ENCODE measurements at regions not wholly inside any gene's neighbourhood (a gene's known extent, or its start where the extent isn't known, plus 50 kb on each side); places are given as distances from the start of the nearest gene placed in this dataset.

DNA sequence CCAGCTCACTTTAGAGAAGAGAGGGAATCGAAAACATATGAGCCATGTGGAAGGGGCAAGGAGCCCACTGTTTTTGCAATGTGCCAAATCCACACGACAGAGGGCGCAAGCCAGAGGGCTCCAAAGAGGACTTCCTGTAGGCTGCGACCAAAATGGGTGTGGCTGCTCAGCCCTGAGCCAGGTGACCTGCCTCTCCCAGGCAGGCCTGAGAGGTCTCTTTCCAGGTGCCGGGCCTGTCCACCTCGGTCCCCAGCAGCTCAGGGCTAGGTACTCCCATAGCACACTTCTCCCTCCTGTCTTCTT is 153.8 kb downstream of the TTC32 start:
- DNase-seq (ENCODE audit: low read depth), result no peak

DNA sequence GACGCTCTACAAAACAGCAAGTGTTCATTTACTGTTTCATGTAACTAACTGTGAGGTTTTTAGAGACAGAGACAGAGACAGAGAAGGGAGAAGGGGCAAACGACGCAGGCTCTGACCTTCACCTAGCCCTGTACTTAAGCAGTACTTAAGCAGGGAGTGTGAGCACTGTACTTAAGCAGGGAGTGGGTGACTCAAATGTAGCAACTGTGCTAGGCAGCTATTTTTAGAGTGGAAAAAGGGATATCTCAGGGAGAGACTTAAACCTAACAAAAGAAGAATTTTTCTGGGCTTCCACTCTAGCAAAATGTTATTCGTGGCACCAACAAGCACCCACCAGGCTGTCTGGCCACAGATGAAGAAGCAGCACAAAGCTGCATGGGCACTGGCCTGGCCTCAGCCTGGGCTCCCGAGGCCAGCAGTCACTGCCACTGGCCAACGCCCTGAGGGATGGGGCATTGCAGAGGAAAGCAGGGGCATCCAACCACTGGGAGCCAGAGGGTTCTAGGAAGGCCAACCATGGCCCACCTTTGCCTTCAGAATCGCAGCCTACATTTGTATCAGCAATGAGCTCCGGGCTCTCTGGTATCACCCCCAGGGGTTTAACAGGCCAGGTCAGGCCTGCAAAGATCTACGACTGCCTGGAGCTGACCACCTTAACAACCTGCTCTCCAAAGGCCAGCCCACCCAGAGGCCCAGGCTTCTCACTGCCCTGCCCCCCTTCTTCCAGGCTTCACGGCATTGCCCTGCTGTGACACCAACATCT is 154.3 kb downstream of the TTC32 start:
- DNase-seq (ENCODE audit: low read depth), result no peak

DNA sequence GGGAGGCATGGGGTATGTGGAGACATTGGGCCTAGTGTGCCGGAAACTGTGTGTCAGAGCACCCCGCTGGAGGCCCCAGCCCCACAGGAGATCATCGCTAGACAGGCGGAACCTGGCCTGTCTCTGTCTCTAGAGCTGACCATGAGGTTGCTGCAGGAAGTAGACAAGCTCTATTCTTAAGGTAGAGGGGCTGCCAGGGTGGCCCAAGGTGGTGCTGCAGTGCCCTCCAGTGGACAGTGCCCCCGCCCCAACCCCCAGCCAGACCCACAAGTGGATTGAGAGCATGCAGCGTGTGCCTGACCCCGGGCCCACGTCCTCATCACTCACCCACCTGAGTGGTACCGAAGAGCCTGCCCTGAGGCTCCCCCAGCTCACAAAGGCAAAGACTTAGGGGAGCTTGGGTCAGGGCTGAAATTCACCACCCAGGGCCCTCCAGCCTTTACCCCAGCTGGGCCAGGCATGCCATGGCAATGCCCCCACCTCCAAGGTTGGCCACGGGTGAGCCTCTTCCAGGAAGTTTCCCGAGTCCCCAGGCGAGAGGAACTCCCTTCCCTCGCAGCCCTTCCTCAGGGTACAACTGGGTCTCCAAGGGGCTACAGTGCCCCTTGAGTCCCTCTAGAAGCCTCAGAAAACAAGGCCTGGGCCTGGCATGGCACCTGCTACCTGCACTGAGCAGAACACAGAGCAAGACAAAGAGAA is 155.0 kb downstream of the TTC32 start:
- peak; percentile 42 for DNase-seq (ENCODE audit: low read depth)

DNA sequence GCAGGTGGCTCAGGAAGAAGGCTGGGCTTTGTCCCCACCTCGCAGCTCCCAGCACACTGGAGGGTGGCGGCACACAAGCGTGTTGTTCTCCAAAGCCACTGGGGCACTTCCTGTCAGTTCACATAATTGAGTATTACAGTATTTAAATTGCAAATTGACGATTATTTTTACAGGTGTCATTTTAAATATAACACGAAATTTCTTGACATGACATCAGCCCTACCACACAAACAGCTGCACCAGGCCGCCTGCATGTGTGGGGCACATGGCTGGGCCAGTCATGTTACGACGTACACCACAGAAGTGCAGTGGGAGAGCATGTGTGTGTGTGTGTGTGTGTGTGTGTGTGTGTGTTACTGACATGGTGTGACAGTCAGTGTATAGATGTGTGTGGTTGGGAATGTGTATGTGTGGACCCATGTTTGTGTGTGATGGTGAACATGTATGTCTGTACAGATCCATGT is 155.6 kb downstream of the TTC32 start:
- no peak for DNase-seq (ENCODE audit: low read depth)

DNA sequence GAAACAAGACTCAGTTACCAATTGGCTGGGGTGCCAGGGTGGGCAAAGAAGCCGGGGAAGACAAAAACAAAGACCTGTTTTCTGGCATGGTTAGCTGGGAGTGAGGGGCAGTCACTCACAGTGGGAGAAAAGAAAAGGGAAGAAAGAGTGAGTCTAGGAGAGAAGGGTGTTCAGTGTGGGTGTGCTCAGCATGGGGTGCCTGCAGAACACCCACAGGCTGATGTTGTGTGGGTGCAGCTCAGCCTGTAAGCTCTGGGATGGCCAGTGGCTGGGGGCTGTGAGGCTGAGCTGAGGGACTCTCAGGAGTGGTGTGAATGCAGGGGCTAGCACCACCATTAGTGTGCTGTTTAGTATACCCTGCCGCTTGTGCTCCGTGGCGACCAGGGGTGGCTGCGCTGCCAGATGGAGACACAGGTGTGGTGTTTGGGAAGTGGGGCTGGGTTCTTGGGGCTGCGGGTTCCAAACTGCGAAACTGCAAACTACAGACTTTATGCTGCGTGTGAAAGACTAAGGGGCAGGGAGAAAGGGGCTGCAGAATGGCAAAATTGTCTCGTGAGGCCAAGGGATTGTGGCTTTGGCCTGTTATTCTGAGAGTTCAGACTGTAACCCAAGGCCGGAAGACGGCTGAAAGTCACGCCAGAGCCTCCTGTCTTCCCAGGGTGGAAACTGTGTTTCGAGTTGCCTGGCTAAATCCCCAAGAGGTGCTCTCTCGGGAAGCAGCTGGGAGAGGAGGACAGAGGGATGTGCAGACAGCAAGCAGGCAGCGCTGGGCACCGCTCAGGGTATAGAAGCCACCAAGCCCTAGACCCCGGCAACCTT is 156.3 kb downstream of the TTC32 start:
- no peak for DNase-seq (ENCODE audit: low read depth)

DNA sequence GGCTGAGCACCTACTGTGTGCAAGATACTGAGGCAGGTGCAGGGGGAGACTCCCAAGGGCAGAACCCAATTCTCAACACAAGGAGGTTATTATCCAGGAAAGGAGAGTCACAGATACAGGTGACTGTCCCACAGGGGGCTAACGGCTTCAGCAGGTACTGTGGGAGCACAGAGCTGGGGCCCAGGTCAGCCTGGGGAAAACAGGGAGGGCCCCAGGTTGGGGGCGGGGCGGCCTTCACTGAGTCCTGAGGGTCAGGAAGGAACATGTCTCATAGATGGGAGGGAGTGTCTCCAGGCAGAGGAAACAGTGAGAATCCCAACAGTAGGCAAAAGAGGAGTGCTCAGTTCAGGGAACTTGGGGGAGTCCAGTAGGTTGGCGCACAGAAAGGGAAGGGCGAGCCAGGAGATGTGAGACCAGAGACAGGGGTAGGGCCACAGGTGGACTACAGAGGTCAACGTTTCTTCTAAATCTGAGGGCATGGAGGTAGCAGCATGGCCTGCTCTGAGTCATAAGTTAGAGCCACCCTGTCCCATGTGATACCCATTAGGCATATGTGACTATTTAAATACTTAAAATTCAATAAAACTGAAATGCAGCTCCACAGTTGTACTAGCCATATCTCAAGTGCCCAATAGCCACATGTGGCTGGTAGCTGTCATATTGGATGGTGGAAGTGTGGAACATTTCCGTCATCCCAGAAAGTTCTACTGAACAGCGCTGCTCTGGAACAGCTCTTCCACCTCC is 157.2 kb downstream of the TTC32 start:
- no peak for DNase-seq (ENCODE audit: low read depth)

DNA sequence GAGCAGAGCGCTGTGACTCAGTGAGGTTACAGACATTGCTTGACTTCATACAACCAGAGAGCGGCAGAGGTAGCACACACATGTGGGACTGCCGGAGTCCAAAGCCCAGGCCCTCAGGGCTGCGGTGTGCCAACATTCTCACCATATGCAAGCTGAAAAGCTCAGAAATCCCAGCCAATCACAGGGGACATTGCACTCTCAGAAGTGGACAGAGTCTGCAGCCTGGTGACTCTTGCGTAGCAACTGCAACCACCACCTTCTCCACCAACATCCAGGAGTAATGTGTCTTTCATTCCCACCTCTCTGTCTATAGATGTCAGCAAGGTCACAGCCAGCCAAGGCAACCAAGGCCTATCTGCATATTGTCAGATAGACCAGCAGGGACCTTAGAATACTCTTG is 158.1 kb downstream of the TTC32 start:
- DNase-seq (ENCODE audit: low read depth), result no peak

DNA sequence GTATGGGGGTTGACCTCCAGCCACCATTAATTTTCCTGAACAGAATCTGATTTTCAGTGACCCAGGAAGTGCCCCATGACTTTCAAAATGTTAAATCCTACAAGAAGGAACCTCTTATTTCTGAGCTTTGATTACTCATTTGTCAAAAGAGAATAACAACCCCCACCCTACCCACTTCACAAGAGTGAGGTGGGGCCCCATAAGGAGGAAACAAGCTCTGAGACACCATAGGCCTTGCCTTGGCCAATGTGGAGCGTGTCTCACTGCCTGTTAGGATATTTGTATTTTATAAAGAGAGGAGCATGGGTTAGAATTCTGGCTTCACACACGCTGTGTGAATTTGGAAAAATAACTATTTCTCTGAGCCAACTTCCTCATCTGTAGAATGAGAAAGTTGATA is 158.9 kb downstream of the TTC32 start:
- DNase-seq (ENCODE audit: low read depth), result no peak

DNA sequence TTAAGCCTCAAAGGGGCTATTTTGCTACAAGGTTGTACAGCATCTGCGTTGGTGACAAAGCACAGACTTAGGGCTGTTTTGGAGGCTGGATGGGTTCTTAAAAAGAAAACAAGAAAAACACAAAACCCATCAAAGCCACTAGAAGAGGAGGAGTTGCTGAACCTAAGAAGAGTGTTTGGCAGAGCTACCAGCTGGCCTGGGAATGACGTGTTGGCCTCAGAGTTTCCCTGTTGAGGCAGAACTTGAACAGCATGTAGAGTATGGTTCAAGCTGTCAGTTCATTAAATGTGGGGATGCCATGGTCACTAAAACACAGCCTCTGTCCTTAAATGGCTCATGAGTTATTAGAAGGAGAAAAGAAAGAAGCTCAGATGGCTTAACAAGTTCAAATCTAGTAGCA is 162.5 kb downstream of the TTC32 start:
- DNase-seq (ENCODE audit: low read depth), result no peak

DNA sequence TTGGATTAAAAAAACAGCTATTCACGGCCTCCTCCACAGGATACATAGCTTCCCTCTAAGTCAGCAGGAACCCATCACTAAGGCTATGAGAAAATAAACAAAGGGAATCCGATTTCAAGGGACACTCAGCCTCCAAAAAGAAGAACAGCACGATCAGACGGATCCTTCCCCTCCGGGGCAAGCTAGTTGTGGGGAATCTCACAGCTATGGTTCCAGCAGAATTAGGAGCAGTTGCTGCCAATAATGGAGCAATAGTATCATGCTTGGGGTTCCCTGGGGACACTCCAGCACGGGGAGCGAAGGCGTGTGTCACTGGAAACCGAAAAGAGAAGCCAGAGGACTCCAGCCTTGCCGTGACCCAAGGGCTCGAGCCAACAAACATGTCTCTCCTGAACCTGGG is 163.1 kb downstream of the TTC32 start:
- DNase-seq (ENCODE audit: low read depth), result peak; percentile 29

DNA sequence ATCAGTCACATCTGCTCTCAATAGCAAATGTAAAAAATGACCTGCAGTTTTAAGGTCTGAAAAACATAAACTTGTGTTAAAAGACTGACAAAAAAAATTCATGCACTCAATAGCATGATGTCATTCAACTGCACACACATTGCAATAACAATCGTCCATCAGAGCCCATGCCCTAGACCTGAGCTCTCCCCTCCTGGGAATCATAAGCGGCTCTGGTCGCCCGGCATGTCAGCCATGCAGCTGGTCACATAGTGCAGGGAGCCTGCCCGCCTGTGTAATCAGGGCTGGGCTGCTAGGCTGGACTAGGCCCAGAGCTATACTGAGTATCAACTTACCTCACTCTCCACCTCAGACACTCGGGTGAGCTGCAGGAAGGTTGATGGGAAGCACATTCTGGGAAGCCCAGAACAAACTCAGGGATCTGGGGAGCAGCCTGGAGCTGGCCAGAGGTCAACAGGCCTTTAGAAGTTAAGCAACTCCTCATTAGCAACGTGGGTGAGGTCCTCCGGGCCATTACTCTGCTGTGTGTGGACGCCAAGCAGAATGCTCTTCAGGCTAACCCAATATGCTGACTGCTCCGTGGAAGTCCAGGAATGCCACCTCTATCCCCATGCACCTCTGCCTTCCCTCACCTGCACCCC is 165.5 kb downstream of the TTC32 start:
- no peak for DNase-seq (ENCODE audit: low read depth)

DNA sequence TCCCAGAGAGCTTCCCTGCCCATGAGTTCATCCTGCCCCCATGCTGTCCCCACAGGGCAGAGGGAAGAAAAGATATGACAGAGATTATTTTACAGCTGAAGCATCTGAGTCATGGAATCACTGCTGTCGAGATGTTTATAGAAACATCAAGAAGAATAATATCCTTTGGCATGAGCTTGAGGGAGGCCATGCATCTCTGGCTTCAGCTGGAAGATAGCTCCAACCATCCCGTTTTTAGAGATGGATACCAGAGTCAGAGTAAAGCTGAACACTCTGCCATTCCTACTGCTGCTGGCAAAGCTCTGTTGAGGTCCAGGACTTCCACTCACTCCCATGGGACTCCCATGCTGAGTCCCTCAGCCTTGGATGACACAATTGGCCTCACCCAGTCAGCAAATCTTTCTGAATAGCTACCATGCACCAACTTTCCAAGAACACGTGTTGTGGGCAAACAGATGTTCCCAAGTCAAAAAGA is 167.8 kb downstream of the TTC32 start:
- DNase-seq (ENCODE audit: low read depth), result peak; percentile 71

DNA sequence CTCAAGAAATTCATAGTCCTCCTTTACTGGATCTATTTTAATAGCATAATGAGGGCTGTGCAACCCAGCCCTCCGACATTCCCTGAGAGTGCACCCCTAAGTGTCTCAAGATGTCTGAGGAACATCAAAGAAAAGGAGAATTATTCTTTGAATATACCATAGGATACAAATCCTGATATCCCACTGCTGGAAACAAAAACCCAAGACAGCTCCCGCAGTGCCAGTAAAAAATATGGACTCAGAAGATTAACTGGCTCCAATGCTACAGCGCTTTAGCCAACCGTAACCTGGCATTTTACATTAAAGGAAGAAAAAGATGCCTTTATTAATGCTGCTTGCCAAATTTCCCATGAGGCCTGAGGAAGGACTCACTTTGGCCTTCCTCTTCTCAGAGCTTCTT is 168.4 kb downstream of the TTC32 start:
- DNase-seq (ENCODE audit: low read depth), result no peak

DNA sequence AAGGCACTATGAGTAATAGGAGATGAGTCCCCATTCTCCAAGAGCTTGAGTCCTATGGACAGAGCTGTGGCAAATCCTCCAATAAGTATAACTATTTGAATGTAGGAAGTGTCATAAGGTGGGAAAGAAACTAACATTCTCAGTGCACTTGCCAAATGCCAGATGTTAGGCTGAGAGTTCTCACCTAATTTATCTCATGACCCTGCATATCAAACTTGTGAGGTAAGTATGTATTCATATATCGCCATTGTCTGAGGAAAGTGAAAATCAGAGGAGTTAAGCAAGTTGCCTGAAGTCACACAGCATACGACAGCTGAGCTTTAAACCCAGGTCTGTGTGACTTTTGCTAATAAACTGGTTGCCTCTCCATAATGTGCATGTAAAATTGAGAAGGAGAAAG is 169.5 kb downstream of the TTC32 start:
- no peak for DNase-seq (ENCODE audit: low read depth)

DNA sequence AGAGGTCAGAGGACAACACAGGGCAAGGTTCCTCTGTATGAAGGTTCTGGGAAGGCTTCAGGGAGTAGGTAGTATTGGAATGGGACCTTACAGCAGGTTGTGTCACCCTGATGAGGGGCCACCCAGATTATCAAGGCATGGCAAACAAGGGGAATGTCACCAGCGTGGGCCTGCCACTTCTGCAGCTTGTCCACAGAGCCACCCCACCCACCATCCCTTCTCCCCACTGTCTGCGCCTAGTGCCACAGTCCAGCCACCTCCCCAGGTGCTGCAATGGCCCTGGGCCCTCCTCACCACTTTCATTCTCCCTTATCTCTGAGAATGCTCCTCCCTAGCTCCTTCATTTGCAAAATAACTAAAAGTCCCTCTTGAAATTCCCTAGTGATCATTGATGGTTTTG is 170.3 kb downstream of the TTC32 start:
- no peak for DNase-seq (ENCODE audit: low read depth)

DNA sequence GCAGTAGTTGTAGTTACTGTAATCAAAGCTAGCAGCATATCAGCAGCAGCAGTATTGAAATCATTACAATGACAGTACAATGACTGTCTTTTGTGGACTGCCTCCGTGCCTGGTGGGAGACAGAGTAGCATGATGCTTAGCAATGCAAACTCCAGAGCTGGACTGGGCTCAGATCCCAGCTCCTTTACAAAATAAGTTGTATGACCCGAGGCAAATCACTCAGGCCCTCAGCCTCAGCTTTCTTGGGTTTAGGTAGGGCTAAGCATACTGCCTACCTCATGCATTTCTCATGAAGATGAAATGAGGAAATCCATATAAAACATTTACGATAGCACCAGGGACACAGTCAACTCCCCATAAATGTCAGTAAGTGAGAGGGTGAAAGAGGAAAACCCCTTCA is 170.7 kb downstream of the TTC32 start:
- DNase-seq (ENCODE audit: low read depth), result no peak

DNA sequence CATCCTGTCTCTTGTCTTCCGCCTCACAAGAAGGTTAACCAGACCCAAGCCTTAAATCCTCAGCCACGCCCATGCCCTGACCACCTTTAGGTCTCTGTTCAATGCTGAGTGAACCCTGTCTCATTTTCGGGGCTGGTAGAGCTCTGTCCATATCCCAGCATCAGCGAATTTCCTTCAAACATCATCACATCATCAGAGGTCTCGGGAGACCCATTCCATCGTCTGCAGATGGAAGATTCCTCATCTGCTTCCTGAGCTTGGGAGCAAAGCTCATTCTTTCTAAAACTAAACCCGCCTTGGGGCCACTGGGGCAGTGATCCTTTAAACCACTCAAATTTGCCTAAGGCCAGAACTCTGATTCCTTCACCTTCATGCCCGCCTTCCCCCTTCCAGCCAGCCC is 173.7 kb downstream of the TTC32 start:
- DNase-seq (ENCODE audit: low read depth), result no peak

DNA sequence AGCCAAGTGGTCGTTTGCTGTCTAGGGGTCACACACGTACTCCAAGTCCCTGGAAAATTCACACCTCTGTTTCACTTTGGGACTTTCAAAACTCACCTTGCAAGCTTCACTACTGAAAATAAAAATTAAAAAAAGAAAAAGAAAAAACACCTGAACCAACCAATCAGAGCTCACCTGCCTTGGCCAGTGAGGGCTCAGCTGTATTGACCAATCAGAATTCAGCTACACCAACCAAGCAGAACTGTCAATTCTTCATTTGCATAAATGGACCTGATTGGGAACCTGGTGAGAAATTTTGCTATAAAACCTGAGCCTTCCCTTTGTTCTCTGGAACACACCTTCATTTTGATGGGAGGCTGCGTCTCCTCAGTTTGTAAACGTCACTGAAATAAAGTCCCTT is 176.4 kb downstream of the TTC32 start:
- DNase-seq (ENCODE audit: low read depth), result no peak

DNA sequence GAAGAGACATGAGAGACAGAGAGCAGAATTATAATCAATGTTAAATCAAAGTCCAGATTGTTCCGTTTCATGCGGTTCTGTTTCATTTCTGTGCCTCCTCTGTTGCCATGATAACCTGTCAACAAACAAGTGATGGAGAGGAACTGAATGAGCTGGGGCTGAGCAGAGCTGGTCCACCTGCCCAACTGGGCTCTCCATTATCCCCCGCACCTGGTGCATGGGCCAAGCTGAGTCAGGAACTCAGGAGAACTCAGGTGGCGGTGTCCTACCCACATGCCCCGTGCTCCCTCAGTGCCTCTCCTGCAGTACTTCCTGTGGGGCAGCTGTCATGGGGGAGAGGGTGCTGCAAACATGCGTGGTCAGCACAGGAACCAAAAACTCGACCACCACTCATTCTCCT is 178.8 kb downstream of the TTC32 start:
- no peak for DNase-seq (ENCODE audit: low read depth)

DNA sequence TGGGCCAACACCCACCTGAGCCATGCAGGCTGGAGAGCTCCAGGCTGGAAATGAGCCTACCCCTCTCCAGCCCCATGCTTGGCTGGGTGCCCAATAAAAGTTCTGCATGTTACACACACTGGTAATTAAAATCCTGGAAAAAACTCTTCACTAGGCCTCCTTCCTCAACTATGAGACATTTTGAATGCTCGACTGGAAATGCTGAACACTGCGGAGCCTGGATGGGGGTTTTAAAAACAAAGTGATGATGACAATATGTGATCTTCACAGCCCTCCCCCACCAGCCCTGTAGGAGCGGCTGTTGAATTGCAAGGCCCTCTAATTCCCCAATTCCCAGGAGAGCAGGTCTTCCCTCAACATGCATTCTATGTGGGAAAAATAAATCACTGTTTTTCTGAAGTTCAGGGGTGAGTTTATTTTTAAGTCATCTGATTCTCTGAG is 179.2 kb downstream of the TTC32 start:
- no peak for DNase-seq (ENCODE audit: low read depth)

DNA sequence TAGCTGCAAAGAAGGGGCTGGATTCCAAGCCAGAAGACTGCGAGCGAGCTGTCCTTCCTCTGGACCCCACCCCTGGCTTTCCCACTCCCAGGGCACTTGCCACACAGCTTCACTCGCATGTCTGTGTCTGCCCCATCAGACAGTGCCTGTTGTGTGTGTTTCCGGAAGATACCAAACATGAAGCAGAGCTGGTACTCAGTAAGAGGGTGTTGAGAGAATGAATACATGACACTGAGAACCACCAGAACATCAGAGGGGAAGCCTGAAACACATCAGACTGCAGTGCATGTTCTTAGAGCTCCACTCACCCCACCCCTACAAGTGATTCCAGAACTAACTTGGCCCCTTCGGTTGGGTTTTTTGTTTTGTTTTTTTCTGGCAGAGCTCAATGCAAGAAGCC is 181.5 kb downstream of the TTC32 start:
- DNase-seq (ENCODE audit: low read depth), result no peak

DNA sequence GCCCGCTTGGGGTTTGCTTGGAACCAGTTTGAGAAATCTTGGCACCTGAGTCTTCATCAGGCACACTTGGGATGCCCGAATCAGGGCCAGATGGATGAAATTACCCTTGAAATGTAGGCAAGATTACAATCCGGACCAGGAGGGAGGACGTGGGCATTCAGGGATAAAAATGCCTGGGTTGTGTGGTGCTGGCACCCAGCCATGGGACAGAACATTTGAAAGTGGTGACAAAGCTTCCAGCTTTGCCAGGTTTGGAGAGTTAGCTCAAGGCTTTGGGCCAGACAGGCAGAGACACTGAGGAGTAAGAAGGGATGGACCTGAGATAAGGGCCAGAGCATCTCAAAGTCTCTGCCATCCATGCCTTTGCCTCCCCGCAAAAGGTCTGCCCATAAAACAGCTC is 182.2 kb downstream of the TTC32 start:
- no peak for DNase-seq (ENCODE audit: low read depth)
